ENCODE measurements at regions not wholly inside any gene's neighbourhood (a gene's known extent, or its start where the extent isn't known, plus 50 kb on each side); places are given as distances from the start of the nearest gene placed in this dataset.
"Not testable (repeated sequence)": the region's sequence is repeated elsewhere in the genome, so short reads cannot be mapped to it uniquely, and the experiment has no call there.

GRCh38 chr3:10109-10996 is 186.2 kb upstream of the CHL1 start:
- H3K4me3 ChIP-seq; ATAC-seq (replicated peaks in 6 of 8); H3K27ac ChIP-seq; H3K4me1 ChIP-seq (replicated peaks in 1 of 2); in situ Hi-C loops (cut with MboI; ENCODE audit: low pct_unique_long_range_greater_than_20kb in 2 of 9, low sequenced_read_pairs in 9 of 9, unreplicated experiment in 9 of 9): not testable (repeated sequence)
- no CpG with 5 or more reads among the region's 15 CpGs for WGBS, 10 experiments

GRCh38 chr3:11734-12133 is 184.8 kb upstream of the CHL1 start:
- ATAC-seq (replicated peaks in 6 of 8) = peak in 4 of 8 experiments; percentile 81 to 98 (median 87)
- WGBS, 10 experiments = 43 to 91% (median 67%) methylated on average over 1 to 3 of the region's 22 CpGs; no CpG with 5 or more reads in 3 of the 10 experiments
- H3K4me1 ChIP-seq (replicated peaks in 1 of 2) = peaks cover 0 to 2% of the 10 kb centered on the region in 2 donors

GRCh38 chr3:14652-15051 is 181.9 kb upstream of the CHL1 start:
- in situ Hi-C loops (cut with MboI; ENCODE audit: low pct_unique_long_range_greater_than_20kb in 2 of 9, low sequenced_read_pairs in 9 of 9, unreplicated experiment in 9 of 9) = no loop called here
- peaks cover 0 to 2% of the 10 kb centered on the region in 2 donors for H3K4me1 ChIP-seq (replicated peaks in 1 of 2)
- no peak overlapping the region for H3K27ac ChIP-seq
- WGBS, 10 experiments = 50 to 80% (median 63%) methylated on average over 1 to 3 of the region's 3 CpGs; no CpG with 5 or more reads in 4 of the 10 experiments
- no peak overlapping the region for H3K4me3 ChIP-seq
- peak in 3 of 8 experiments; percentile 66 to 100 (median 99) for ATAC-seq (replicated peaks in 6 of 8)

More at GRCh38 chr3:11734-12133, 184.8 kb upstream of the CHL1 start:
- no peak overlapping the region for H3K27ac ChIP-seq
- in situ Hi-C loops (cut with MboI; ENCODE audit: low pct_unique_long_range_greater_than_20kb in 2 of 9, low sequenced_read_pairs in 9 of 9, unreplicated experiment in 9 of 9) = no loop called here
- H3K4me3 ChIP-seq = peak overlapping the region in 3 of 5 donors; percentile 31

- H3K27ac ChIP-seq = no peak overlapping the region
- H3K4me1 ChIP-seq (replicated peaks in 1 of 2) = peaks cover 0 to 2% of the 10 kb centered on the region in 2 donors
- no peak for ATAC-seq (replicated peaks in 6 of 8)
- in situ Hi-C loops (cut with MboI; ENCODE audit: low pct_unique_long_range_greater_than_20kb in 2 of 9, low sequenced_read_pairs in 9 of 9, unreplicated experiment in 9 of 9) = no loop called here
- 17 to 100% (median 71%) methylated on average over 1 to 2 of the region's 2 CpGs; no CpG with 5 or more reads in 2 of the 10 experiments for WGBS, 10 experiments
- no peak overlapping the region for H3K4me3 ChIP-seq
Measured at GRCh38 chr3:16366-16765, 180.2 kb upstream of the CHL1 start.

- no peak overlapping the region for H3K4me3 ChIP-seq
- H3K4me1 ChIP-seq (replicated peaks in 1 of 2) = no peaks in the 10 kb centered on the region
- H3K27ac ChIP-seq = no peak overlapping the region
- ATAC-seq (replicated peaks in 6 of 8) = no peak
- in situ Hi-C loops (cut with MboI; ENCODE audit: low pct_unique_long_range_greater_than_20kb in 2 of 9, low sequenced_read_pairs in 9 of 9, unreplicated experiment in 9 of 9) = no loop called here
Measured at GRCh38 chr3:20421-20820, 176.1 kb upstream of the CHL1 start.

- no peak for ATAC-seq (replicated peaks in 6 of 8)
- no peak overlapping the region for H3K4me3 ChIP-seq
- no peaks in the 10 kb centered on the region for H3K4me1 ChIP-seq (replicated peaks in 1 of 2)
- in situ Hi-C loops (cut with MboI; ENCODE audit: low pct_unique_long_range_greater_than_20kb in 2 of 9, low sequenced_read_pairs in 9 of 9, unreplicated experiment in 9 of 9) = no loop called here
- 0 to 100% (median 21%) methylated on average over 1 to 3 of the region's 3 CpGs; no CpG with 5 or more reads in 1 of the 10 experiments for WGBS, 10 experiments
- no peak overlapping the region for H3K27ac ChIP-seq
Measured at GRCh38 chr3:24006-24405, 172.6 kb upstream of the CHL1 start.

- H3K4me1 ChIP-seq (replicated peaks in 1 of 2) = no peaks in the 10 kb centered on the region
- 0 to 100% (median 49%) methylated on average over 1 to 2 of the region's 2 CpGs; no CpG with 5 or more reads in 4 of the 10 experiments for WGBS, 10 experiments
- H3K27ac ChIP-seq = no peak overlapping the region
- in situ Hi-C loops (cut with MboI; ENCODE audit: low pct_unique_long_range_greater_than_20kb in 2 of 9, low sequenced_read_pairs in 9 of 9, unreplicated experiment in 9 of 9) = no loop called here
- no peak for ATAC-seq (replicated peaks in 6 of 8)
- H3K4me3 ChIP-seq = no peak overlapping the region
Measured at GRCh38 chr3:25056-25455, 171.5 kb upstream of the CHL1 start.

- in situ Hi-C loops (cut with MboI; ENCODE audit: low pct_unique_long_range_greater_than_20kb in 2 of 9, low sequenced_read_pairs in 9 of 9, unreplicated experiment in 9 of 9); H3K27ac ChIP-seq; H3K4me3 ChIP-seq; ATAC-seq (replicated peaks in 6 of 8); H3K4me1 ChIP-seq (replicated peaks in 1 of 2): not testable (repeated sequence)
- WGBS, 10 experiments = 20 to 100% (median 59%) methylated on average over 1 of the region's 1 CpG; no CpG with 5 or more reads in 6 of the 10 experiments
Measured at GRCh38 chr3:35985-36384, 160.6 kb upstream of the CHL1 start.

- in situ Hi-C loops (cut with MboI; ENCODE audit: low pct_unique_long_range_greater_than_20kb in 2 of 9, low sequenced_read_pairs in 9 of 9, unreplicated experiment in 9 of 9); H3K4me1 ChIP-seq (replicated peaks in 1 of 2); H3K27ac ChIP-seq; H3K4me3 ChIP-seq: not testable (repeated sequence)
- ATAC-seq (replicated peaks in 6 of 8) = peak in 5 of 8 experiments; percentile 41 to 91 (median 62)
- WGBS, 10 experiments = 0 to 90% (median 38%) methylated on average over 2 to 9 of the region's 9 CpGs; no CpG with 5 or more reads in 1 of the 10 experiments
Measured at GRCh38 chr3:42871-43744, 153.5 kb upstream of the CHL1 start.

GRCh38 chr3:44028-44676 is 152.4 kb upstream of the CHL1 start:
- Histone ChIP-seq H3K4me1 (replicated peaks in 1 of 2) (no peaks in the 10 kb centered on the region), H3K4me3 (no peak overlapping the region), H3K27ac (no peak overlapping the region)
- in situ Hi-C loops (cut with MboI; ENCODE audit: low pct_unique_long_range_greater_than_20kb in 2 of 9, low sequenced_read_pairs in 9 of 9, unreplicated experiment in 9 of 9) = no loop called here
- no peak for ATAC-seq (replicated peaks in 6 of 8)
- WGBS, 10 experiments = 17 to 100% (median 75%) methylated on average over 1 to 4 of the region's 9 CpGs; no CpG with 5 or more reads in 1 of the 10 experiments

GRCh38 chr3:44941-45340 is 151.6 kb upstream of the CHL1 start:
- H3K27ac ChIP-seq = not testable (repeated sequence)

GRCh38 chr3:46576-46975 is 150.0 kb upstream of the CHL1 start:
- ATAC-seq (replicated peaks in 6 of 8) = no peak
- H3K4me3 ChIP-seq = no peak overlapping the region
- no peaks in the 10 kb centered on the region for H3K4me1 ChIP-seq (replicated peaks in 1 of 2)
- WGBS, 10 experiments = 0 to 100% (median 13%) methylated on average over 1 to 2 of the region's 2 CpGs; no CpG with 5 or more reads in 4 of the 10 experiments
- H3K27ac ChIP-seq = no peak overlapping the region
- in situ Hi-C loops (cut with MboI; ENCODE audit: low pct_unique_long_range_greater_than_20kb in 2 of 9, low sequenced_read_pairs in 9 of 9, unreplicated experiment in 9 of 9) = no loop called here

More at GRCh38 chr3:44941-45340, 151.6 kb upstream of the CHL1 start:
- H3K4me1 ChIP-seq (replicated peaks in 1 of 2); H3K4me3 ChIP-seq; in situ Hi-C loops (cut with MboI; ENCODE audit: low pct_unique_long_range_greater_than_20kb in 2 of 9, low sequenced_read_pairs in 9 of 9, unreplicated experiment in 9 of 9); ATAC-seq (replicated peaks in 6 of 8): not testable (repeated sequence)
- WGBS, 10 experiments = 32 to 93% (median 77%) methylated on average over 2 to 5 of the region's 5 CpGs; no CpG with 5 or more reads in 2 of the 10 experiments

Data from motor neuron (in vitro differentiated cells).